GM23338 (cell line): ENCODE measurements at regions not wholly inside any gene's neighbourhood (a gene's known extent, or its start where the extent isn't known, plus 50 kb on each side); places are given as distances from the start of the nearest gene placed in this dataset.

Source experiments
- ATAC-seq: fragments of 200-7000 bp; cut with Tn5 transposase; 3 replicates; pipeline ENCODE4 v1.9.1; 2020
- DNase-seq: peaks from one replicate; pipeline ENCODE4 v3.0.0-alpha.2; 2015; ENCODE audit warnings: low spot score
- H2AFZ ChIP-seq: fragments of 200-600 bp; sonication (generic); 2 replicates; pipeline ENCODE4 v1.8.0; 2016; ENCODE audit warnings: antibody characterized with exemption, mild to moderate bottlenecking, moderate library complexity
- H3F3A ChIP-seq: fragments of 200-600 bp; sonication (generic); replicated peaks from 2 replicates; pipeline ENCODE4 v1.8.0; 2017; ENCODE audit warnings: antibody characterized with exemption, mixed run types, low read depth
- H3K27ac ChIP-seq: fragments of 200-600 bp; sonication (generic); 2 replicates; pipeline ENCODE4 v1.6.1; 2016; ENCODE audit warnings: low read depth
- H3K27me3 ChIP-seq: fragments of 200-600 bp; sonication (generic); 2 replicates; pipeline ENCODE4 v1.8.0; 2016; ENCODE audit warnings: mild to moderate bottlenecking, mixed run types, moderate library complexity; ENCODE audit not compliant: insufficient read depth
- H3K36me3 ChIP-seq: fragments of 200-600 bp; sonication (generic); 2 replicates; pipeline ENCODE4 v1.8.0; 2016; ENCODE audit warnings: mild to moderate bottlenecking; ENCODE audit not compliant: insufficient read depth
- H3K4me1 ChIP-seq: fragments of 200-600 bp; sonication (generic); 2 replicates; pipeline ENCODE4 v1.8.0; 2016; ENCODE audit warnings: mild to moderate bottlenecking, moderate library complexity; ENCODE audit not compliant: insufficient read depth
- H3K4me2 ChIP-seq: fragments of 200-600 bp; sonication (generic); 2 replicates; pipeline ENCODE4 v1.7.1; 2017; ENCODE audit warnings: mixed run types
- H3K4me3 ChIP-seq: fragments of 200-600 bp; sonication (generic); 2 replicates; pipeline ENCODE4 v1.6.1; 2016; ENCODE audit warnings: mixed run types
- H3K79me2 ChIP-seq: fragments of 200-600 bp; sonication (generic); replicated peaks from 2 replicates; pipeline ENCODE4 v1.8.0; 2017; ENCODE audit warnings: mild to moderate bottlenecking; ENCODE audit not compliant: insufficient read depth
- H3K9me2 ChIP-seq: fragments of 200-600 bp; sonication (generic); 2 replicates; pipeline ENCODE4 v1.8.0; 2017; ENCODE audit not compliant: insufficient read depth
- H4K20me1 ChIP-seq: fragments of 200-600 bp; sonication (generic); replicated peaks from 2 replicates; pipeline ENCODE4 v1.8.0; 2017; ENCODE audit warnings: mild to moderate bottlenecking; ENCODE audit not compliant: insufficient read depth
- H3K27ac Mint-ChIP-seq: 2 replicates; pipeline ENCODE4 v1.8.0; 2020; ENCODE audit warnings: inconsistent platforms, mild to moderate bottlenecking, moderate library complexity, mixed read lengths
- H3K27me3 Mint-ChIP-seq: 3 replicates; pipeline ENCODE4 v1.8.0; 2022; ENCODE audit warnings: low read depth, mild to moderate bottlenecking, moderate library complexity, mixed read lengths, inconsistent platforms; ENCODE audit not compliant: insufficient read depth, poor library complexity
- H3K36me3 Mint-ChIP-seq: 3 replicates; pipeline ENCODE4 v1.8.0; 2021; ENCODE audit warnings: low read depth, mild to moderate bottlenecking, inconsistent platforms, moderate library complexity, mixed read lengths
- H3K4me1 Mint-ChIP-seq: 3 replicates; pipeline ENCODE4 v1.8.0; 2020; ENCODE audit warnings: mild to moderate bottlenecking, inconsistent platforms, mixed read lengths
- H3K4me3 Mint-ChIP-seq: 3 replicates; pipeline ENCODE4 v1.8.0; 2021; ENCODE audit warnings: moderate library complexity, mild to moderate bottlenecking, inconsistent platforms, mixed read lengths
- H3K9me3 Mint-ChIP-seq: 3 replicates; pipeline ENCODE4 v1.8.0; 2020; ENCODE audit warnings: moderate library complexity, mild to moderate bottlenecking, inconsistent platforms, mixed read lengths
- CREB1 ChIP-seq: fragments of 250-450 bp; sonication (Bioruptor Pico); IDR thresholded peaks from 2 replicates; pipeline ENCODE4 v1.5.0; 2020; ENCODE audit warnings: low read depth, mild to moderate bottlenecking, moderate library complexity
- EZH2 ChIP-seq: fragments of 200-600 bp; sonication (generic); IDR thresholded peaks from one replicate; pipeline ENCODE4 v1.8.0; 2017; ENCODE audit warnings: antibody characterized with exemption, mild to moderate bottlenecking, low read depth; ENCODE audit not compliant: unreplicated experiment
- EZH2phosphoT487 ChIP-seq: fragments of 200-600 bp; sonication (generic); IDR thresholded peaks from one replicate; pipeline ENCODE4 v1.8.1; 2018; ENCODE audit warnings: antibody characterized with exemption; ENCODE audit not compliant: unreplicated experiment
- JUNB ChIP-seq: IDR thresholded peaks from one replicate; pipeline ENCODE4 v1.6.1; 2016; ENCODE audit warnings: antibody characterized with exemption; ENCODE audit not compliant: unreplicated experiment
- NANOG ChIP-seq: IDR thresholded peaks from 2 replicates; pipeline ENCODE4 v1.6.1; 2016; ENCODE audit warnings: antibody characterized with exemption, borderline replicate concordance
- POLR2AphosphoS5 ChIP-seq: IDR thresholded peaks from 2 replicates; pipeline ENCODE4 v1.6.1; 2016; ENCODE audit warnings: antibody characterized with exemption, low read depth
- REST ChIP-seq: IDR thresholded peaks from one replicate; pipeline ENCODE4 v1.6.1; 2018; ENCODE audit warnings: antibody characterized with exemption; ENCODE audit not compliant: unreplicated experiment
- STAT1 ChIP-seq: IDR thresholded peaks from one replicate; pipeline ENCODE4 v1.6.1; 2016; ENCODE audit warnings: antibody characterized with exemption; ENCODE audit not compliant: unreplicated experiment
- ZNF114 ChIP-seq: fragments of 250-450 bp; sonication (Bioruptor Pico); IDR thresholded peaks from 2 replicates; pipeline ENCODE4 v1.5.0; 2020; ENCODE audit warnings: mild to moderate bottlenecking, moderate library complexity
- ZNF331 ChIP-seq: fragments of 250-450 bp; sonication (Bioruptor Pico); IDR thresholded peaks from 2 replicates; pipeline ENCODE4 v1.5.0; 2020; ENCODE audit warnings: low read depth, mild to moderate bottlenecking, moderate library complexity
- TF ChIP-seq, protein P1 (sequence below): fragments of 250-450 bp; sonication (Bioruptor Pico); IDR thresholded peaks from 2 replicates; pipeline ENCODE4 v1.5.0; 2020; ENCODE audit warnings: mild to moderate bottlenecking, moderate library complexity
- TF ChIP-seq, protein P2 (sequence below): IDR thresholded peaks from 2 replicates; pipeline ENCODE4 v1.6.1; 2016; ENCODE audit warnings: antibody characterized with exemption
- TF ChIP-seq, protein P3 (sequence below), 2 experiments: fragments of 200-600 bp in 1 of 2; sonication (generic) in 1 of 2; conservative IDR thresholded peaks; 2 replicates each; pipeline versions ENCODE4 v1.5.1 to v1.6.1; 2016 to 2017; ENCODE audit warnings: antibody characterized with exemption in 2 of 2, low read depth in 2 of 2, mild to moderate bottlenecking in 2 of 2, moderate library complexity in 1 of 2

DNA sequence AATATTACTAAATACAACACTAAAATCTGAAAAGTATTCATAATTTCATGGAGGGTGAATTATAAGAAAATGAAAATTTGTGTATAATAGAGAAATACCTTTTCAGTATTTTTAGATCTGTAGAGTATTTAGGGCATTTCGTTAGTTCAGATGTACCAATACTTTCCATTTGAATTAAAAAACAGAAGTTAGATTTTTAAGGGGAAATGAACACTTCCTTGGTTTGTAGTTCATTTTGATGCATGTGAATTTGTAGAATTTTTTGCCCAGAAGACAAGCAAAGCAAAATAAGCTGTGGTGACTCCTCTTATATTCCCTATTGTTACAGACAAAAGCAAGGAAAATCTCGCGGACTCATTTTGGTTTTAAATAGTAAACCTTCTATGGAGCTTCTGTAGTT is 209.0 kb upstream of the RPS23 start:
- no peaks in the 10 kb centered on the region; the same call in 2 of the 3 replicates for H3K9me3 Mint-ChIP-seq
- H3K27me3 Mint-ChIP-seq = peaks cover 12% of the 10 kb centered on the region
- no peak overlapping the region for H3K4me3 ChIP-seq
- no peak overlapping the region for H3K27ac ChIP-seq
- no peaks in the 10 kb centered on the region for H4K20me1 ChIP-seq
- H3K27ac Mint-ChIP-seq = no peak overlapping the region
- DNase-seq (no peak), ATAC-seq (no peak)
- no peaks in the 10 kb centered on the region for H3K36me3 Mint-ChIP-seq
- TF ChIP-seq NANOG (no peak), ZNF114 (no peak), REST (no peak), EZH2 (no peak), STAT1 (no peak), CREB1 (CRISPR knock-in tag) (no peak), JUNB (no peak), POLR2AphosphoS5 (no peak), EZH2phosphoT487 (no peak), ZNF331 (CRISPR knock-in tag) (no peak)
- TF ChIP-seq, protein P1, sequence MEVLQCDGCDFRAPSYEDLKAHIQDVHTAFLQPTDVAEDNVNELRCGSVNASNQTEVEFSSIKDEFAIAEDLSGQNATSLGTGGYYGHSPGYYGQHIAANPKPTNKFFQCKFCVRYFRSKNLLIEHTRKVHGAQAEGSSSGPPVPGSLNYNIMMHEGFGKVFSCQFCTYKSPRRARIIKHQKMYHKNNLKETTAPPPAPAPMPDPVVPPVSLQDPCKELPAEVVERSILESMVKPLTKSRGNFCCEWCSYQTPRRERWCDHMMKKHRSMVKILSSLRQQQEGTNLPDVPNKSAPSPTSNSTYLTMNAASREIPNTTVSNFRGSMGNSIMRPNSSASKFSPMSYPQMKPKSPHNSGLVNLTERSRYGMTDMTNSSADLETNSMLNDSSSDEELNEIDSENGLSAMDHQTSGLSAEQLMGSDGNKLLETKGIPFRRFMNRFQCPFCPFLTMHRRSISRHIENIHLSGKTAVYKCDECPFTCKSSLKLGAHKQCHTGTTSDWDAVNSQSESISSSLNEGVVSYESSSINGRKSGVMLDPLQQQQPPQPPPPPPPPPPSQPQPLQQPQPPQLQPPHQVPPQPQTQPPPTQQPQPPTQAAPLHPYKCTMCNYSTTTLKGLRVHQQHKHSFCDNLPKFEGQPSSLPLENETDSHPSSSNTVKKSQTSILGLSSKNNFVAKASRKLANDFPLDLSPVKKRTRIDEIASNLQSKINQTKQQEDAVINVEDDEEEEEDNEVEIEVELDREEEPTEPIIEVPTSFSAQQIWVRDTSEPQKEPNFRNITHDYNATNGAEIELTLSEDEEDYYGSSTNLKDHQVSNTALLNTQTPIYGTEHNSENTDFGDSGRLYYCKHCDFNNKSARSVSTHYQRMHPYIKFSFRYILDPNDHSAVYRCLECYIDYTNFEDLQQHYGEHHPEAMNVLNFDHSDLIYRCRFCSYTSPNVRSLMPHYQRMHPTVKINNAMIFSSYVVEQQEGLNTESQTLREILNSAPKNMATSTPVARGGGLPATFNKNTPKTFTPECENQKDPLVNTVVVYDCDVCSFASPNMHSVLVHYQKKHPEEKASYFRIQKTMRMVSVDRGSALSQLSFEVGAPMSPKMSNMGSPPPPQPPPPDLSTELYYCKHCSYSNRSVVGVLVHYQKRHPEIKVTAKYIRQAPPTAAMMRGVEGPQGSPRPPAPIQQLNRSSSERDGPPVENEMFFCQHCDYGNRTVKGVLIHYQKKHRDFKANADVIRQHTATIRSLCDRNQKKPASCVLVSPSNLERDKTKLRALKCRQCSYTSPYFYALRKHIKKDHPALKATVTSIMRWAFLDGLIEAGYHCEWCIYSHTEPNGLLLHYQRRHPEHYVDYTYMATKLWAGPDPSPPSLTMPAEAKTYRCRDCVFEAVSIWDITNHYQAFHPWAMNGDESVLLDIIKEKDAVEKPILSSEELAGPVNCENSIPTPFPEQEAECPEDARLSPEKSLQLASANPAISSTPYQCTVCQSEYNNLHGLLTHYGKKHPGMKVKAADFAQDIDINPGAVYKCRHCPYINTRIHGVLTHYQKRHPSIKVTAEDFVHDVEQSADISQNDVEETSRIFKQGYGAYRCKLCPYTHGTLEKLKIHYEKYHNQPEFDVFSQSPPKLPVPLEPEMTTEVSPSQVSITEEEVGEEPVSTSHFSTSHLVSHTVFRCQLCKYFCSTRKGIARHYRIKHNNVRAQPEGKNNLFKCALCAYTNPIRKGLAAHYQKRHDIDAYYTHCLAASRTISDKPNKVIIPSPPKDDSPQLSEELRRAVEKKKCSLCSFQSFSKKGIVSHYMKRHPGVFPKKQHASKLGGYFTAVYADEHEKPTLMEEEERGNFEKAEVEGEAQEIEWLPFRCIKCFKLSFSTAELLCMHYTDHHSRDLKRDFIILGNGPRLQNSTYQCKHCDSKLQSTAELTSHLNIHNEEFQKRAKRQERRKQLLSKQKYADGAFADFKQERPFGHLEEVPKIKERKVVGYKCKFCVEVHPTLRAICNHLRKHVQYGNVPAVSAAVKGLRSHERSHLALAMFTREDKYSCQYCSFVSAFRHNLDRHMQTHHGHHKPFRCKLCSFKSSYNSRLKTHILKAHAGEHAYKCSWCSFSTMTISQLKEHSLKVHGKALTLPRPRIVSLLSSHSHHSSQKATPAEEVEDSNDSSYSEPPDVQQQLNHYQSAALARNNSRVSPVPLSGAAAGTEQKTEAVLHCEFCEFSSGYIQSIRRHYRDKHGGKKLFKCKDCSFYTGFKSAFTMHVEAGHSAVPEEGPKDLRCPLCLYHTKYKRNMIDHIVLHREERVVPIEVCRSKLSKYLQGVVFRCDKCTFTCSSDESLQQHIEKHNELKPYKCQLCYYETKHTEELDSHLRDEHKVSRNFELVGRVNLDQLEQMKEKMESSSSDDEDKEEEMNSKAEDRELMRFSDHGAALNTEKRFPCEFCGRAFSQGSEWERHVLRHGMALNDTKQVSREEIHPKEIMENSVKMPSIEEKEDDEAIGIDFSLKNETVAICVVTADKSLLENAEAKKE (CRISPR knock-in tag) = no peak
- TF ChIP-seq, protein P2, sequence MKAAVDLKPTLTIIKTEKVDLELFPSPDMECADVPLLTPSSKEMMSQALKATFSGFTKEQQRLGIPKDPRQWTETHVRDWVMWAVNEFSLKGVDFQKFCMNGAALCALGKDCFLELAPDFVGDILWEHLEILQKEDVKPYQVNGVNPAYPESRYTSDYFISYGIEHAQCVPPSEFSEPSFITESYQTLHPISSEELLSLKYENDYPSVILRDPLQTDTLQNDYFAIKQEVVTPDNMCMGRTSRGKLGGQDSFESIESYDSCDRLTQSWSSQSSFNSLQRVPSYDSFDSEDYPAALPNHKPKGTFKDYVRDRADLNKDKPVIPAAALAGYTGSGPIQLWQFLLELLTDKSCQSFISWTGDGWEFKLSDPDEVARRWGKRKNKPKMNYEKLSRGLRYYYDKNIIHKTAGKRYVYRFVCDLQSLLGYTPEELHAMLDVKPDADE = no peak
- TF ChIP-seq, protein P3, sequence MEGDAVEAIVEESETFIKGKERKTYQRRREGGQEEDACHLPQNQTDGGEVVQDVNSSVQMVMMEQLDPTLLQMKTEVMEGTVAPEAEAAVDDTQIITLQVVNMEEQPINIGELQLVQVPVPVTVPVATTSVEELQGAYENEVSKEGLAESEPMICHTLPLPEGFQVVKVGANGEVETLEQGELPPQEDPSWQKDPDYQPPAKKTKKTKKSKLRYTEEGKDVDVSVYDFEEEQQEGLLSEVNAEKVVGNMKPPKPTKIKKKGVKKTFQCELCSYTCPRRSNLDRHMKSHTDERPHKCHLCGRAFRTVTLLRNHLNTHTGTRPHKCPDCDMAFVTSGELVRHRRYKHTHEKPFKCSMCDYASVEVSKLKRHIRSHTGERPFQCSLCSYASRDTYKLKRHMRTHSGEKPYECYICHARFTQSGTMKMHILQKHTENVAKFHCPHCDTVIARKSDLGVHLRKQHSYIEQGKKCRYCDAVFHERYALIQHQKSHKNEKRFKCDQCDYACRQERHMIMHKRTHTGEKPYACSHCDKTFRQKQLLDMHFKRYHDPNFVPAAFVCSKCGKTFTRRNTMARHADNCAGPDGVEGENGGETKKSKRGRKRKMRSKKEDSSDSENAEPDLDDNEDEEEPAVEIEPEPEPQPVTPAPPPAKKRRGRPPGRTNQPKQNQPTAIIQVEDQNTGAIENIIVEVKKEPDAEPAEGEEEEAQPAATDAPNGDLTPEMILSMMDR (conservative IDR thresholded peaks at IDR 0.05; ENCODE audit: low read depth in 2 of 2) = no peak
- no peak overlapping the region for H2AFZ ChIP-seq
- no peak overlapping the region for H3K4me3 Mint-ChIP-seq
- no peaks in the 10 kb centered on the region for H3F3A ChIP-seq
- no peaks in the 10 kb centered on the region for H3K4me1 ChIP-seq
- no peaks in the 10 kb centered on the region for H3K79me2 ChIP-seq
- H3K4me2 ChIP-seq = no peak overlapping the region
- H3K27me3 ChIP-seq = no peaks in the 10 kb centered on the region
- no peaks in the 10 kb centered on the region for H3K4me1 Mint-ChIP-seq
- no peaks in the 10 kb centered on the region for H3K36me3 ChIP-seq
- peaks cover 10% of the 10 kb centered on the region for H3K9me2 ChIP-seq
